MM.1S (cell line): ENCODE measurements at regions not wholly inside any gene's neighbourhood (a gene's known extent, or its start where the extent isn't known, plus 50 kb on each side); places are given as distances from the start of the nearest gene placed in this dataset.

Source experiments
- DNase-seq: peaks from one replicate; pipeline ENCODE4 v3.0.0-alpha.2; 2015
- H2AFZ ChIP-seq: fragments of 300-600 bp; sonication (generic); 2 replicates; pipeline ENCODE4 v1.6.0; 2016; ENCODE audit warnings: antibody characterized with exemption, low read length
- H3F3A ChIP-seq: fragments of 300-600 bp; sonication (generic); 2 replicates; pipeline ENCODE4 v1.6.1; 2016; ENCODE audit warnings: mild to moderate bottlenecking, antibody characterized with exemption, low read length, moderate library complexity, mixed read lengths; ENCODE audit not compliant: insufficient read depth
- H3K27ac ChIP-seq: fragments of 300-600 bp; sonication (generic); 2 replicates; pipeline ENCODE4 v1.5.1; 2016; ENCODE audit warnings: mild to moderate bottlenecking, low read length
- H3K27me3 ChIP-seq: fragments of 300-600 bp; sonication (generic); replicated peaks from 2 replicates; pipeline ENCODE4 v1.6.0; 2016; ENCODE audit warnings: low read length; ENCODE audit not compliant: insufficient read depth
- H3K36me3 ChIP-seq: fragments of 300-600 bp; sonication (generic); replicated peaks from 2 replicates; pipeline ENCODE4 v1.6.1; 2016; ENCODE audit warnings: mild to moderate bottlenecking, low read length, mixed read lengths; ENCODE audit not compliant: insufficient read depth
- H3K4me1 ChIP-seq: fragments of 300-600 bp; sonication (generic); 2 replicates; pipeline ENCODE4 v1.6.1; 2016; ENCODE audit warnings: low read length, mixed read lengths
- H3K4me2 ChIP-seq: fragments of 300-600 bp; sonication (generic); 2 replicates; pipeline ENCODE4 v1.6.0; 2016; ENCODE audit warnings: low read depth, low read length
- H3K4me3 ChIP-seq: fragments of 300-600 bp; sonication (generic); 2 replicates; pipeline ENCODE4 v1.5.1; 2016; ENCODE audit warnings: low read length, mixed read lengths
- H3K79me2 ChIP-seq: fragments of 300-600 bp; sonication (generic); 2 replicates; pipeline ENCODE4 v1.6.1; 2016; ENCODE audit warnings: mixed run types, low read length, mixed read lengths
- H3K9ac ChIP-seq: fragments of 300-600 bp; sonication (generic); 2 replicates; pipeline ENCODE4 v1.6.1; 2016; ENCODE audit warnings: low read length, mixed read lengths
- H3K9me2 ChIP-seq: fragments of 300-600 bp; sonication (generic); replicated peaks from 2 replicates; pipeline ENCODE4 v1.6.1; 2016; ENCODE audit warnings: mild to moderate bottlenecking, low read length, mixed read lengths; ENCODE audit not compliant: insufficient read depth
- H3K9me3 ChIP-seq: fragments of 300-600 bp; sonication (generic); replicated peaks from 2 replicates; pipeline ENCODE4 v1.6.1; 2016; ENCODE audit warnings: mild to moderate bottlenecking, low read length, mixed read lengths; ENCODE audit not compliant: insufficient read depth
- H4K20me1 ChIP-seq: fragments of 300-600 bp; sonication (generic); 2 replicates; pipeline ENCODE4 v1.6.1; 2016; ENCODE audit warnings: mild to moderate bottlenecking, low read length, moderate library complexity, mixed read lengths; ENCODE audit not compliant: insufficient read depth
- EZH2 ChIP-seq: fragments of 300-600 bp; sonication (generic); optimal IDR thresholded peaks from 2 replicates; pipeline ENCODE3; 2017; ENCODE audit warnings: low read depth, mild to moderate bottlenecking, antibody characterized with exemption, low read length, mixed read lengths
- EZH2phosphoT487 ChIP-seq: fragments of 300-600 bp; sonication (generic); IDR thresholded peaks from 2 replicates; pipeline ENCODE4 v1.6.1; 2018; ENCODE audit warnings: antibody characterized with exemption, low read length
- TF ChIP-seq, protein P1 (sequence below): fragments of 300-600 bp; sonication (generic); IDR thresholded peaks from 2 replicates; pipeline ENCODE4 v1.5.1; 2016; ENCODE audit warnings: antibody characterized with exemption, low read length, mixed read lengths

DNA sequence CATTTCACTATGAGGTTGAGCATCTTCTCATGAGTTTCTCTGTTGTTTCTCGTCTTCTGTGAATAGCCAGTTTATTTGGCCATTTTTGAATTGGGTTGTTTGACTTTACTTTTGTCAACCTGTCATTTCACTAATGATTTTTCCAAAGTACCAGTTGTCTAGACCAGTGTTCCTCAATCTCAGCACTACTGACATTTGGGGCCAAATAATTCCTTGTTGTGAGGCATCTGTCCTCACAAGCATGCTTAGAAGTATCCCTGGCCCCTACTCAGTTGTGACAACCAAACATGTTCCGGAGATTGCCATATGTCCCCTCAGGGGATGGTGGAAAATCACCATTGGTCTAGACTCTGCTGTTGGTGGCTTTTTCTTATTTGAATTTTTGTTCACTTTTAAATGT, 87.7 kb upstream of the GNAZ start:
- Histone ChIP-seq H3K4me2 (peak overlapping the region; percentile 37), H3K9me3 (no peaks in the 10 kb centered on the region)
- DNase-seq, result no peak

DNA sequence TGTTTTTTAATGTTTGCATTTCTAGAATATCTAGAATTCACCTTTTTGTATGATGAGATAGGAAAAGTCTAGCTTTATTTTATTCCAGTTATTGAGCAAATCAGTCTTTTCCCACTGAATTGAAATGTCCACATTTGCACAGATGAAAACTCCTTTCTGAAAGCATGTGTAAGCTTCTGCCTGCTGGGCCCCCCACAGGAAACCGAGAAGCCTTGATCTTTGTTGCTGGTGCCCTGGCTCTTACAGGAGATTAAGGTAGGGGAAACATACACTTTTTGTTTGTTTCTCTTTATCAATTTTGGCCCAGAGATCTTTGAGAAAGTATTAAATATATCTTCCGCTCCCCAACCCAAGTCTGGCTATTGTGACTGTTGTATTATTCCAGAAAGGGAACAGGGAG, 87.2 kb upstream of the GNAZ start:
- Histone ChIP-seq H3K79me2 (no peaks in the 10 kb centered on the region), H3K9me3 (no peaks in the 10 kb centered on the region), H3K4me2 (peak overlapping the region; percentile 37; the same call in 1 of the 2 replicates), H3K36me3 (no peaks in the 10 kb centered on the region), H4K20me1 (no peaks in the 10 kb centered on the region), H3K27me3 (no peaks in the 10 kb centered on the region), H3K4me3 (no peak overlapping the region), H3F3A (peaks cover 5% of the 10 kb centered on the region; the same call in 1 of the 2 replicates), H2AFZ (0 out of 2 replicates have a peak overlapping the region, but pooled peaks have one; percentile 17), H3K4me1 (peaks cover 25% of the 10 kb centered on the region), H3K9ac (no peak overlapping the region; the same call in 1 of the 2 replicates), H3K27ac (peak overlapping the region; percentile 30; the same call in 1 of the 2 replicates), H3K9me2 (no peaks in the 10 kb centered on the region)
- DNase-seq, result peak; percentile 52
- TF ChIP-seq EZH2 (no peak), EZH2phosphoT487 (no peak)
- TF ChIP-seq, protein P1, sequence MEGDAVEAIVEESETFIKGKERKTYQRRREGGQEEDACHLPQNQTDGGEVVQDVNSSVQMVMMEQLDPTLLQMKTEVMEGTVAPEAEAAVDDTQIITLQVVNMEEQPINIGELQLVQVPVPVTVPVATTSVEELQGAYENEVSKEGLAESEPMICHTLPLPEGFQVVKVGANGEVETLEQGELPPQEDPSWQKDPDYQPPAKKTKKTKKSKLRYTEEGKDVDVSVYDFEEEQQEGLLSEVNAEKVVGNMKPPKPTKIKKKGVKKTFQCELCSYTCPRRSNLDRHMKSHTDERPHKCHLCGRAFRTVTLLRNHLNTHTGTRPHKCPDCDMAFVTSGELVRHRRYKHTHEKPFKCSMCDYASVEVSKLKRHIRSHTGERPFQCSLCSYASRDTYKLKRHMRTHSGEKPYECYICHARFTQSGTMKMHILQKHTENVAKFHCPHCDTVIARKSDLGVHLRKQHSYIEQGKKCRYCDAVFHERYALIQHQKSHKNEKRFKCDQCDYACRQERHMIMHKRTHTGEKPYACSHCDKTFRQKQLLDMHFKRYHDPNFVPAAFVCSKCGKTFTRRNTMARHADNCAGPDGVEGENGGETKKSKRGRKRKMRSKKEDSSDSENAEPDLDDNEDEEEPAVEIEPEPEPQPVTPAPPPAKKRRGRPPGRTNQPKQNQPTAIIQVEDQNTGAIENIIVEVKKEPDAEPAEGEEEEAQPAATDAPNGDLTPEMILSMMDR, result no peak

More for the DNA sequence above, 87.7 kb upstream of the GNAZ start:
- no peak overlapping the region for H3K9ac ChIP-seq
- no peaks in the 10 kb centered on the region for H3F3A ChIP-seq
- no peaks in the 10 kb centered on the region for H3K79me2 ChIP-seq
- H3K9me2 ChIP-seq, result no peaks in the 10 kb centered on the region
- no peak overlapping the region for H3K4me3 ChIP-seq
- TF ChIP-seq EZH2, result no peak
- TF ChIP-seq, protein P1, result no peak
- no peak for TF ChIP-seq EZH2phosphoT487
- H3K36me3 ChIP-seq, result no peaks in the 10 kb centered on the region
- H3K4me1 ChIP-seq, result peaks cover 23% of the 10 kb centered on the region
- no peaks in the 10 kb centered on the region for H3K27me3 ChIP-seq
- no peak overlapping the region for H2AFZ ChIP-seq
- H3K27ac ChIP-seq, result no peak overlapping the region; the same call in 1 of the 2 replicates
- H4K20me1 ChIP-seq, result no peaks in the 10 kb centered on the region

DNA sequence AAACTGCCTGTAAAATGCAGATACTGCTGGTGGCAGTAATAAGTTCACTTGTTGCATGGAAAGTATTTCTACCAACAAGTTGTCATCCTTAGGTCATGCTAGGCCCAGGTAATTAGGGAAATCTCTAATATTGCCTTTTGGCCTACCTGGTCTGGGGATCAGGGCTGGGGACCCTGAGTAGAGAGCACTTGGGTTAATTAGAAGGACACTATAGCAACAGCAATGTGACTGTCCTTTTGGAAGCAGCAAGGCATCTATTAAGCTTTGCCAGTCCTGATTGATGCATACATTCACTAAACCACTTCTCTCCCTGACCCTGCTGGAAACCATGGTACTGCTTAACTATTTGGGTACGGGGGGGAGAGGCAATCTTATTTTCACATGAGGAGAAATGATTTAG, 86.5 kb upstream of the GNAZ start:
- H3K4me2 ChIP-seq, result peak overlapping the region; percentile 37; the same call in 1 of the 2 replicates

More for the DNA sequence above, 86.5 kb upstream of the GNAZ start:
- H3K9ac ChIP-seq, result no peak overlapping the region
- H3K4me1 ChIP-seq, result peaks cover 32% of the 10 kb centered on the region
- no peak overlapping the region for H2AFZ ChIP-seq
- H4K20me1 ChIP-seq, result no peaks in the 10 kb centered on the region
- H3K79me2 ChIP-seq, result no peaks in the 10 kb centered on the region
- no peak for DNase-seq
- H3K9me2 ChIP-seq, result no peaks in the 10 kb centered on the region
- no peak for TF ChIP-seq EZH2
- no peak for TF ChIP-seq EZH2phosphoT487
- TF ChIP-seq, protein P1, result no peak
- H3K27me3 ChIP-seq, result no peaks in the 10 kb centered on the region
- H3F3A ChIP-seq, result peaks cover 12% of the 10 kb centered on the region; the same call in 1 of the 2 replicates
- 0 out of 2 replicates have a peak overlapping the region, but pooled peaks have one; percentile 30 for H3K27ac ChIP-seq
- H3K9me3 ChIP-seq, result no peaks in the 10 kb centered on the region
- H3K4me3 ChIP-seq, result no peak overlapping the region
- no peaks in the 10 kb centered on the region for H3K36me3 ChIP-seq
